Fibroblast of lung (primary cell): ENCODE measurements at regions not wholly inside any gene's neighbourhood (a gene's known extent, or its start where the extent isn't known, plus 50 kb on each side); places are given as distances from the start of the nearest gene placed in this dataset.

Source experiments
- DNase-seq, 2 donors: peaks; one replicate each; pipeline versions ENCODE4 v3.0.0 to v3.0.0-alpha.2; 2010; ENCODE audit warnings: low read depth in 2 of 2
- H2AFZ ChIP-seq: 2 replicates; pipeline ENCODE4 v1.5.1; 2012; ENCODE audit warnings: low read length, control low read depth, inconsistent platforms
- H3K27ac ChIP-seq: 2 replicates; pipeline ENCODE4 v1.5.1; 2011; ENCODE audit warnings: low read length, control low read depth; ENCODE audit not compliant: insufficient read depth
- H3K27me3 ChIP-seq: 2 replicates; pipeline ENCODE4 v1.5.1; 2011; ENCODE audit warnings: mild to moderate bottlenecking, low read length; ENCODE audit not compliant: control insufficient read depth, insufficient read depth
- H3K36me3 ChIP-seq: 2 replicates; pipeline ENCODE4 v1.5.1; 2011; ENCODE audit warnings: low read length; ENCODE audit not compliant: control insufficient read depth, insufficient read depth
- H3K4me1 ChIP-seq: 2 replicates; pipeline ENCODE4 v1.5.1; 2011; ENCODE audit warnings: low read length; ENCODE audit not compliant: control insufficient read depth, insufficient read depth; ENCODE audit errors: extremely low read depth
- H3K4me2 ChIP-seq: 2 replicates; pipeline ENCODE4 v1.5.1; 2011; ENCODE audit warnings: low read length, control low read depth; ENCODE audit not compliant: insufficient read depth; ENCODE audit errors: extremely low read depth
- H3K4me3 ChIP-seq, 4 experiments: fragments of 200-600 bp in 1 of 4; sonication (generic) in 1 of 4; replicated peaks in 1 of 4; 2 replicates each; pipeline ENCODE4 v1.5.1; 2011 to 2016; ENCODE audit warnings: low read length in 4 of 4, low read depth in 3 of 4, mild to moderate bottlenecking in 3 of 4, control low read depth in 2 of 4, inconsistent platforms in 1 of 4, mixed read lengths in 1 of 4; ENCODE audit not compliant: insufficient read depth in 1 of 4; ENCODE audit errors: control extremely low read depth in 1 of 4
- H3K79me2 ChIP-seq: 2 replicates; pipeline ENCODE4 v1.5.1; 2012; ENCODE audit warnings: mild to moderate bottlenecking, low read length, inconsistent platforms; ENCODE audit not compliant: control insufficient read depth, insufficient read depth
- H3K9ac ChIP-seq: 2 replicates; pipeline ENCODE4 v1.5.1; 2011; ENCODE audit warnings: mild to moderate bottlenecking, low read length, control low read depth; ENCODE audit not compliant: insufficient read depth
- H3K9me3 ChIP-seq: 2 replicates; pipeline ENCODE4 v1.5.1; 2012; ENCODE audit warnings: low read depth, low read length; ENCODE audit not compliant: control insufficient read depth, insufficient read depth
- H4K20me1 ChIP-seq: 2 replicates; pipeline ENCODE4 v1.5.1; 2011; ENCODE audit warnings: low read length; ENCODE audit not compliant: control insufficient read depth, insufficient read depth; ENCODE audit errors: extremely low read depth
- CTCF ChIP-seq, 2 donors: IDR thresholded peaks in 1 of 2; conservative IDR thresholded peaks in 1 of 2; 1 replicate in 1 of 2; 2 replicates in 1 of 2; pipeline ENCODE4 v1.5.1; 2011 to 2012; ENCODE audit warnings: low read length in 2 of 2, control low read depth in 1 of 2, inconsistent platforms in 1 of 2, low read depth in 1 of 2, mild to moderate bottlenecking in 1 of 2
- EZH2 ChIP-seq: IDR thresholded peaks from 2 replicates; pipeline ENCODE4 v1.5.1; 2012; ENCODE audit warnings: low read length, control low read depth, mild to moderate bottlenecking; ENCODE audit errors: missing control alignments

GRCh38 chr11:97454988-97455387 lies 1065.2 kb downstream of the JRKL start:
- Histone ChIP-seq H3K27ac (no peak overlapping the region), H3K79me2 (no peaks in the 10 kb centered on the region), H3K4me1 (no peaks in the 10 kb centered on the region), H3K36me3 (no peaks in the 10 kb centered on the region), H3K27me3 (no peaks in the 10 kb centered on the region), H4K20me1 (no peaks in the 10 kb centered on the region), H3K4me2 (no peak overlapping the region), H3K9me3 (no peaks in the 10 kb centered on the region), H2AFZ (no peak overlapping the region), H3K9ac (no peak overlapping the region), H3K4me3 (no peak overlapping the region)
- TF ChIP-seq EZH2 (no peak), CTCF (conservative IDR thresholded peaks at IDR 0.05 in 1 of 2, IDR thresholded peaks at IDR 0.05 in 1 of 2; ENCODE audit: low read depth in 1 of 2, low read length in 2 of 2) (peak in 1 of 2 donors; percentile 49)
- peak; percentile 14 to 54 for DNase-seq

- H3K79me2 ChIP-seq = no peaks in the 10 kb centered on the region
- no peak for DNase-seq
- no peak overlapping the region for H3K27ac ChIP-seq
- no peak overlapping the region for H2AFZ ChIP-seq
- no peaks in the 10 kb centered on the region for H3K9me3 ChIP-seq
- no peak overlapping the region for H3K4me3 ChIP-seq
- H3K4me2 ChIP-seq = no peak overlapping the region
- H3K36me3 ChIP-seq = no peaks in the 10 kb centered on the region
- H4K20me1 ChIP-seq = no peaks in the 10 kb centered on the region
- H3K27me3 ChIP-seq = no peaks in the 10 kb centered on the region
- no peaks in the 10 kb centered on the region for H3K4me1 ChIP-seq
- TF ChIP-seq CTCF (conservative IDR thresholded peaks at IDR 0.05 in 1 of 2, IDR thresholded peaks at IDR 0.05 in 1 of 2; ENCODE audit: low read depth in 1 of 2, low read length in 2 of 2) (no peak), EZH2 (no peak)
- H3K9ac ChIP-seq = no peak overlapping the region
Measured at GRCh38 chr11:97460091-97460490, 1070.3 kb downstream of the JRKL start.

GRCh38 chr11:97461044-97461880 lies 1071.4 kb downstream of the JRKL start:
- H2AFZ ChIP-seq = no peak overlapping the region
- no peaks in the 10 kb centered on the region for H3K36me3 ChIP-seq
- no peaks in the 10 kb centered on the region for H3K27me3 ChIP-seq
- H3K27ac ChIP-seq = no peak overlapping the region
- DNase-seq = no peak
- H3K4me3 ChIP-seq = no peak overlapping the region
- no peaks in the 10 kb centered on the region for H4K20me1 ChIP-seq
- no peaks in the 10 kb centered on the region for H3K9me3 ChIP-seq
- no peak overlapping the region for H3K4me2 ChIP-seq
- H3K4me1 ChIP-seq = no peaks in the 10 kb centered on the region
- no peak overlapping the region for H3K9ac ChIP-seq
- no peak for TF ChIP-seq EZH2
- no peak for TF ChIP-seq CTCF (conservative IDR thresholded peaks at IDR 0.05 in 1 of 2, IDR thresholded peaks at IDR 0.05 in 1 of 2; ENCODE audit: low read depth in 1 of 2, low read length in 2 of 2)
- no peaks in the 10 kb centered on the region for H3K79me2 ChIP-seq
